MM.1S (cell line): ENCODE measurements at regions not wholly inside any gene's neighbourhood (a gene's known extent, or its start where the extent isn't known, plus 50 kb on each side); places are given as distances from the start of the nearest gene placed in this dataset.
"Not testable (repeated sequence)": the region's sequence is repeated elsewhere in the genome, so short reads cannot be mapped to it uniquely, and the experiment has no call there.

ENCODE experiments used
- DNase-seq: peaks from one replicate; pipeline ENCODE4 v3.0.0-alpha.2; 2015
- H2AFZ ChIP-seq: fragments of 300-600 bp; sonication (generic); 2 replicates; pipeline ENCODE4 v1.6.0; 2016; ENCODE audit warnings: antibody characterized with exemption, low read length
- H3F3A ChIP-seq: fragments of 300-600 bp; sonication (generic); 2 replicates; pipeline ENCODE4 v1.6.1; 2016; ENCODE audit warnings: mild to moderate bottlenecking, antibody characterized with exemption, low read length, moderate library complexity, mixed read lengths; ENCODE audit not compliant: insufficient read depth
- H3K27ac ChIP-seq: fragments of 300-600 bp; sonication (generic); 2 replicates; pipeline ENCODE4 v1.5.1; 2016; ENCODE audit warnings: mild to moderate bottlenecking, low read length
- H3K27me3 ChIP-seq: fragments of 300-600 bp; sonication (generic); replicated peaks from 2 replicates; pipeline ENCODE4 v1.6.0; 2016; ENCODE audit warnings: low read length; ENCODE audit not compliant: insufficient read depth
- H3K36me3 ChIP-seq: fragments of 300-600 bp; sonication (generic); replicated peaks from 2 replicates; pipeline ENCODE4 v1.6.1; 2016; ENCODE audit warnings: mild to moderate bottlenecking, low read length, mixed read lengths; ENCODE audit not compliant: insufficient read depth
- H3K4me1 ChIP-seq: fragments of 300-600 bp; sonication (generic); 2 replicates; pipeline ENCODE4 v1.6.1; 2016; ENCODE audit warnings: low read length, mixed read lengths
- H3K4me2 ChIP-seq: fragments of 300-600 bp; sonication (generic); 2 replicates; pipeline ENCODE4 v1.6.0; 2016; ENCODE audit warnings: low read depth, low read length
- H3K4me3 ChIP-seq: fragments of 300-600 bp; sonication (generic); 2 replicates; pipeline ENCODE4 v1.5.1; 2016; ENCODE audit warnings: low read length, mixed read lengths
- H3K79me2 ChIP-seq: fragments of 300-600 bp; sonication (generic); 2 replicates; pipeline ENCODE4 v1.6.1; 2016; ENCODE audit warnings: mixed run types, low read length, mixed read lengths
- H3K9ac ChIP-seq: fragments of 300-600 bp; sonication (generic); 2 replicates; pipeline ENCODE4 v1.6.1; 2016; ENCODE audit warnings: low read length, mixed read lengths
- H3K9me2 ChIP-seq: fragments of 300-600 bp; sonication (generic); replicated peaks from 2 replicates; pipeline ENCODE4 v1.6.1; 2016; ENCODE audit warnings: mild to moderate bottlenecking, low read length, mixed read lengths; ENCODE audit not compliant: insufficient read depth
- H3K9me3 ChIP-seq: fragments of 300-600 bp; sonication (generic); replicated peaks from 2 replicates; pipeline ENCODE4 v1.6.1; 2016; ENCODE audit warnings: mild to moderate bottlenecking, low read length, mixed read lengths; ENCODE audit not compliant: insufficient read depth
- H4K20me1 ChIP-seq: fragments of 300-600 bp; sonication (generic); 2 replicates; pipeline ENCODE4 v1.6.1; 2016; ENCODE audit warnings: mild to moderate bottlenecking, low read length, moderate library complexity, mixed read lengths; ENCODE audit not compliant: insufficient read depth
- EZH2 ChIP-seq: fragments of 300-600 bp; sonication (generic); optimal IDR thresholded peaks from 2 replicates; pipeline ENCODE3; 2017; ENCODE audit warnings: low read depth, mild to moderate bottlenecking, antibody characterized with exemption, low read length, mixed read lengths
- EZH2phosphoT487 ChIP-seq: fragments of 300-600 bp; sonication (generic); IDR thresholded peaks from 2 replicates; pipeline ENCODE4 v1.6.1; 2018; ENCODE audit warnings: antibody characterized with exemption, low read length
- TF ChIP-seq, protein P1 (sequence below): fragments of 300-600 bp; sonication (generic); IDR thresholded peaks from 2 replicates; pipeline ENCODE4 v1.5.1; 2016; ENCODE audit warnings: antibody characterized with exemption, low read length, mixed read lengths

DNA sequence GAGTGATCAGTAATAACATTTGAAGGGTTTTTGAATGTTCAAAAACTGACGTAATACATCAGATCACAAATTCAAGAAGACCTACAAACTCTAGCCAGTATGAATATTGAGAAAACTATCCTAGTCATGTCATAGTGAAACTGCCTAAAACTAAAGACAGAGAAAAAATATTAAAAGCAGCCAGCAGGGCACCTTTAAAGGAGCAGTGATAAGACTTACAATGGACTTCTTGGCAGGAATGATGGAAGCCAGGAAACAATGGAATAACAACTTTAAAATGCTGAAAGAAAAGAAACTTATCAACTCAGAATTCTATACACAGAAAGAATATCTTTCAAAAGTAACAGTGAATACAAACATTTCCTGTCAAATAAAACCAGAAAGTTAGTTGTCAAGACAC, 78.3 kb upstream of the CTBP2 start:
- H3K27me3 ChIP-seq: peaks cover 16% of the 10 kb centered on the region
- no peak overlapping the region for H3K4me3 ChIP-seq
- H3K27ac ChIP-seq: no peak overlapping the region
- no peak overlapping the region for H3K9ac ChIP-seq
- no peaks in the 10 kb centered on the region for H3K9me3 ChIP-seq
- DNase-seq: no peak
- H3K4me1 ChIP-seq: no peaks in the 10 kb centered on the region
- no peak overlapping the region for H2AFZ ChIP-seq
- H4K20me1 ChIP-seq: no peaks in the 10 kb centered on the region
- H3F3A ChIP-seq: no peaks in the 10 kb centered on the region
- no peaks in the 10 kb centered on the region for H3K79me2 ChIP-seq
- TF ChIP-seq EZH2phosphoT487: no peak
- no peak for TF ChIP-seq EZH2
- TF ChIP-seq, protein P1, sequence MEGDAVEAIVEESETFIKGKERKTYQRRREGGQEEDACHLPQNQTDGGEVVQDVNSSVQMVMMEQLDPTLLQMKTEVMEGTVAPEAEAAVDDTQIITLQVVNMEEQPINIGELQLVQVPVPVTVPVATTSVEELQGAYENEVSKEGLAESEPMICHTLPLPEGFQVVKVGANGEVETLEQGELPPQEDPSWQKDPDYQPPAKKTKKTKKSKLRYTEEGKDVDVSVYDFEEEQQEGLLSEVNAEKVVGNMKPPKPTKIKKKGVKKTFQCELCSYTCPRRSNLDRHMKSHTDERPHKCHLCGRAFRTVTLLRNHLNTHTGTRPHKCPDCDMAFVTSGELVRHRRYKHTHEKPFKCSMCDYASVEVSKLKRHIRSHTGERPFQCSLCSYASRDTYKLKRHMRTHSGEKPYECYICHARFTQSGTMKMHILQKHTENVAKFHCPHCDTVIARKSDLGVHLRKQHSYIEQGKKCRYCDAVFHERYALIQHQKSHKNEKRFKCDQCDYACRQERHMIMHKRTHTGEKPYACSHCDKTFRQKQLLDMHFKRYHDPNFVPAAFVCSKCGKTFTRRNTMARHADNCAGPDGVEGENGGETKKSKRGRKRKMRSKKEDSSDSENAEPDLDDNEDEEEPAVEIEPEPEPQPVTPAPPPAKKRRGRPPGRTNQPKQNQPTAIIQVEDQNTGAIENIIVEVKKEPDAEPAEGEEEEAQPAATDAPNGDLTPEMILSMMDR: no peak
- H3K9me2 ChIP-seq: no peaks in the 10 kb centered on the region
- no peaks in the 10 kb centered on the region for H3K36me3 ChIP-seq
- no peak overlapping the region for H3K4me2 ChIP-seq

DNA sequence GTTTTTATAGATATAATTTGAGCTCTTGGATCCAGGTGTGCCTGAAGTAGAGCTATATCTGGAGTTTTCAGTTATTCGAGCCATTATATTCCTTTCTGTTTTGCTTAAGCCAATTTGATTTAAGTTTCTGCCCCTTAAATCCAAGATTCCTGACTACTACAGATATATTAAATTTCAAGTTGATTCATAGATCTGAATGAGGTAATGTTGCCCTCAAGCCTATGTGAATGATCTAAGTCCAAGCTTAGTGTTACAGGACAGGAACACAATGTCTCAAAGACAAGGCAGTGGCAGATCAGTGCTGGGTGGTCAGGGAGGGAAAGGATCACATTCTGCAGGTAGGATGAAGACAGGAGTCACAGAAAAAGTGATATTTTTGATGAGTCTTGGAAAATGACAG, 75.7 kb upstream of the CTBP2 start:
- DNase-seq: no peak
- Histone ChIP-seq H3K9ac (no peak overlapping the region), H4K20me1 (no peaks in the 10 kb centered on the region), H3K36me3 (no peaks in the 10 kb centered on the region), H3K4me1 (no peaks in the 10 kb centered on the region), H3K27me3 (peaks cover 12% of the 10 kb centered on the region), H3K79me2 (no peaks in the 10 kb centered on the region), H3F3A (no peaks in the 10 kb centered on the region), H2AFZ (no peak overlapping the region), H3K27ac (no peak overlapping the region), H3K9me2 (no peaks in the 10 kb centered on the region), H3K9me3 (no peaks in the 10 kb centered on the region), H3K4me3 (no peak overlapping the region), H3K4me2 (no peak overlapping the region)
- TF ChIP-seq EZH2phosphoT487 (no peak), EZH2 (no peak)
- TF ChIP-seq, protein P1: no peak

DNA sequence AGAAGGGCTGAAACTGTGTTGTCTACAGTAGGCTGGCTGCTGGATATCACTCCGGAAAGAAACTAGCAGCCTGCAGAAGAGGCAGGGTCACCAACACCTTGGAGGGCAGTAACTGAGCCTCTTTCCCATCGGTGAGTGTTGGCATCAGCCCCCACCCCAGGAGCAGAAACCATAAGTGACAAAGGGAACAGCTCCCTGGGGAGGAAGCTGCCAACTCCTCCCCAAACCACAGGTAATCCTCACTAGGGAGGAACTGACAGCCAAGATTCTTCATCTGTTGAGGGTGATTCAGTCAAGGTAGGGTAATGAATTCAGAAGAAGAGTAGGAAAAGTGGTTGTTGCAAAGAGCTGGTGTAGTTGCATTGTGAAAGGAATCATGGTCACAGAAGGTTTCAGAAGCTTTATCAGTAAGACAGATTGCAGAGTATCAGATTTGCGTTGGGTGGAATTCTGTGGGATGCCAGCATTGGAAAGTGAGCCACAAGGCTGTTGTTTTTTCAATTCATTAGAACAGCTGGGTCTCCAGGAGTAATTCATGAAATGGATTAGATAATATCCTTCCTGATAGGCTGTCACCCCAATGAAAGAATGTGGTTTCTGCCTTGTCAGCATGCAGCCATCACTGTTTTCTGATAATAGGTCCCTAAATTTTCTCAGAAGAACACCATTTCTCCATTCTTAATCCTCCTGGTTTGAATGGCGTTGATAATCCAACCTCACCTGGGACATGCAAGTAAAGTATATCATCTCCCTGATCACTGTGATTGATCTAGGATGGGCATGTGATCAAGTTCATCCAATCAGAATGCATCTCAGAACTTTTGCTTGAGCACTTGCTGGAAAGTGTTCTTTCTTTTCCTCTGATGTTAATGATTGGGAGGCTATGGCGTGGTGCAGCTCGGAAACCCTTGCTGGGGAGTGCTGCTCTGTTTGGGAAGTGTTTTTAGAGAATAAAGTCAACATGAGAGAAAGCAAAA, 75.0 kb upstream of the CTBP2 start:
- H3K36me3 ChIP-seq: no peaks in the 10 kb centered on the region
- no peaks in the 10 kb centered on the region for H3K9me3 ChIP-seq
- H3K9ac ChIP-seq: no peak overlapping the region
- no peaks in the 10 kb centered on the region for H3K9me2 ChIP-seq
- no peak overlapping the region for H3K27ac ChIP-seq
- no peaks in the 10 kb centered on the region for H3K4me1 ChIP-seq
- H3K4me2 ChIP-seq: no peak overlapping the region
- no peak for DNase-seq
- no peak overlapping the region for H3K4me3 ChIP-seq
- no peaks in the 10 kb centered on the region for H4K20me1 ChIP-seq
- no peak overlapping the region for H2AFZ ChIP-seq
- TF ChIP-seq EZH2 (no peak), EZH2phosphoT487 (no peak)
- TF ChIP-seq, protein P1: no peak
- no peaks in the 10 kb centered on the region for H3F3A ChIP-seq
- H3K27me3 ChIP-seq: peaks cover 12% of the 10 kb centered on the region
- H3K79me2 ChIP-seq: no peaks in the 10 kb centered on the region

DNA sequence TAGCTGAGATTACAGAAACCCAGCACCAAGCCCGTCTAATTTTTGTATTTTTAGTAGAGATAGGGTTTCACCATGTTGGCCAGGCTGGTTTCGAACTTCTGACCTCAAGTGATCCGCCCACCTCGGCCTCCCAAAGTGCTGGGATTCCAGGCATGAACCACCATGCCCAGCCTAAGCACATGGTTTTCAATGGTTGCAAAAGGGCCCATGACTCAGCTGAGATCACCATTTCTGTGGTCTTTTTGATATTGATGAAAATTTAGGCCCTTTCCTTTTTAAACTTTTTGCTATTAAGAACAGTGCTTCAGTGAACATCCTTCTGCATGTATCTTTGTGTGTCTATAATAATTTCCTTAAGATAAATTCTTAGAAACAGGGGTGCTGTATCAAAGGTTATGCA, 74.2 kb upstream of the CTBP2 start:
- not testable (repeated sequence) for H3K4me2 ChIP-seq, H3K4me1 ChIP-seq, DNase-seq

More for the DNA sequence above, 74.2 kb upstream of the CTBP2 start:
- not testable (repeated sequence) for H4K20me1 ChIP-seq, H3F3A ChIP-seq, H3K9me2 ChIP-seq, H3K27ac ChIP-seq, H3K9ac ChIP-seq, H3K36me3 ChIP-seq, H3K9me3 ChIP-seq, H3K4me3 ChIP-seq, H2AFZ ChIP-seq, H3K79me2 ChIP-seq
- H3K27me3 ChIP-seq: peaks cover 12% of the 10 kb centered on the region
